ENCODE measurements at regions not wholly inside any gene's neighbourhood (a gene's known extent, or its start where the extent isn't known, plus 50 kb on each side); places are given as distances from the start of the nearest gene placed in this dataset.

- no peak overlapping the region for H3K27ac Mint-ChIP-seq
- no peaks in the 10 kb centered on the region for H3K27me3 Mint-ChIP-seq (ENCODE audit: low read depth in 3 of 3)
- DNase-seq = no peak
- no peaks in the 10 kb centered on the region for H3K9me3 Mint-ChIP-seq
- H3K4me3 Mint-ChIP-seq = no peak overlapping the region
- H3K36me3 Mint-ChIP-seq = peaks cover 0 to 5% (median 0%) of the 10 kb centered on the region in 3 donors
- H3K4me1 Mint-ChIP-seq = peaks cover 7 to 34% of the 10 kb centered on the region in 2 donors
Measured at GRCh38 chr2:37556256-37556655, 115.2 kb downstream of the CDC42EP3 start.

DNA sequence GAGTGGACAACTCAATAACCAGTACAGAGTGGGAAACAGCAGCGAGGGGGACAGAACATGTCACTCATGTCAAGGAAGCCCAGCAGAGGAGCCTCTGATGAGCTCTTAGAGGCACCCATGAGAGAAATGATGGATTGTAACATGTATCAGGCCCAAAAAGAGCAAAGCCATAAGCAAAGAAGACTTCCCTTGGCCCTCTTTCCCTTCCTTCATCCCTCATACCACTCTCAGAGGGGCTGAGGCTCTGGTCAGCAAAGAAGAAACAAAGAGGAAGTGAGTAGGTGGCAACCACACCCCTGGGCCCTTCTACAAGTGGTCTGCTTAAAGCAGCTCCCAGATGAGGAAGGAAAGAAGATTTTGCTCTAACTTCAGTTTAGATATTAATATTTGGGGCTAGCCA, 112.8 kb downstream of the CDC42EP3 start:
- Mint-ChIP-seq H3K27ac (peak overlapping the region; percentile 68 to 88 (median 76)), H3K4me1 (peaks cover 11 to 40% of the 10 kb centered on the region in 2 donors), H3K4me3 (peak overlapping the region; percentile 56 to 73 (median 70)), H3K9me3 (no peaks in the 10 kb centered on the region), H3K27me3 (ENCODE audit: low read depth in 3 of 3) (no peaks in the 10 kb centered on the region), H3K36me3 (peaks cover 0 to 5% (median 0%) of the 10 kb centered on the region in 3 donors)
- DNase-seq = peak in 2 of 3 donors; percentile 7 to 17

DNA sequence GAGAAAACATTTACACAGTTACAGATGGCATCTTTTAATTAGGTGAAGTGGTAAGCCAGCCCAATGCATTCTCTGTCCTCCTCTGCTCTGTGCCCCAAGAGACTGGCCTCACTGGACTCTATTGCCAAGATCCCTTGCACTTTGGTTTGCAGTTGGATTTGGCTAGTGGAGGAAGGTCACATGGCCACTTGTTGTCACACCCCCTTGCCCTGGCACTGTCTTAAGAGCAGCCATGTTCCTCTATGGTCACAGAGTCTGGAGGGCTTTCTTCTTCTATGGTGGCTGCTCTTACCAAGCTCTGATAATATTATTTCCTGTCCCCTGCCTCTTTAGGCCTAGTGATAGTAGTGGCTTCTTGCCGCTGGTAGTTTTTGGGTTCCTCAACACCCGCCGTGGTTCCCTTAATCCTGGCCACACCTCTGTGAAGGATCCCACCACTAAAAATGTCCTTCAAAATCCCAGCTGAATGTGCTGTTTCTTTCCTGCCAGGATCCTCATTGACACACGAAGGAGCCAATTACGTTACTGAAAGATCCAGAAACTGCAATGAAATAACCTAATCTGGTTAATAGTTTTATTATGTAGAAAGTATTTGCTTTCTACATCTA, 111.1 kb downstream of the CDC42EP3 start:
- peak overlapping the region in 3 of 6 donors; percentile 20 to 70 (median 69) for H3K27ac Mint-ChIP-seq
- H3K9me3 Mint-ChIP-seq = no peaks in the 10 kb centered on the region
- no peak for DNase-seq
- peaks cover 0 to 5% (median 0%) of the 10 kb centered on the region in 3 donors for H3K36me3 Mint-ChIP-seq
- peak overlapping the region in 2 of 5 donors; percentile 14 to 48 for H3K4me3 Mint-ChIP-seq
- H3K27me3 Mint-ChIP-seq (ENCODE audit: low read depth in 3 of 3) = no peaks in the 10 kb centered on the region
- H3K4me1 Mint-ChIP-seq = peaks cover 11 to 40% of the 10 kb centered on the region in 2 donors

DNA sequence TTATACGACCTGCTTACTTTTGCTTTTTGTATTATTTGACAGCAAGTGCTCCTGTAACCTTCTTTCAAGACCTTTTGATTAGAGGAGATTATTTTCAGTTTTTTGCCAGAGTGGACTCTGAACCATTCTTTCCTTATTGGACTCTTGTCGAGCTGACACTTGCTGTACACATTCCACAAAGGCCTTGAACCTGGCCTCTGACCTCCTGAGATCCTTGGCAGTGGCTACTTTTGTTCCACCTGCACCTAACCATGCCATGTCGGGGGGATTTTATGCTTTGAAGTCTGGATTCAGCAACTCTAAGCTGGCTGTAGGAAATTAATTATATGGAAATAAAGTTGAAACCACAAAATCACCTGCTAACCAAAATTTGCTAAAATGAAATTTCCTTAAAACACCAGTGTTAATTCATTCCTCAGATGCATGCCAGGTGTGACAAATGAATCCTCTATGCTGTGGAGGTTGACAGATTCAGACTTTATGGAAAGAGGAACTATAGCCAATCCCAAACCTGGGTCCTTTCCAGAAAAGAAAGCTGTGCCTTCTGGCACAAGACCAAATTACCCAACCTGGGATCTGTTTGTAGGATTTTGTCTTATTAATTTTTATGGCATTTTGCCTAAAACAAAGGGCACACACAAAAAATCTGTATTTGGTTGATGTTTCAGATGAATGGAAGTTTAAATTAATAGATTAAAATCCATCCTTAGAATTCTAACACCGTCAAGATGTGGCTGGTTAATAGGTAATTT, 110.4 kb downstream of the CDC42EP3 start:
- Mint-ChIP-seq H3K36me3 (peaks cover 0 to 5% (median 0%) of the 10 kb centered on the region in 3 donors), H3K4me3 (peak overlapping the region in 2 of 5 donors; percentile 14 to 15), H3K4me1 (peaks cover 11 to 40% of the 10 kb centered on the region in 2 donors), H3K27me3 (ENCODE audit: low read depth in 3 of 3) (no peaks in the 10 kb centered on the region), H3K27ac (no peak overlapping the region), H3K9me3 (no peaks in the 10 kb centered on the region)
- no peak for DNase-seq

DNA sequence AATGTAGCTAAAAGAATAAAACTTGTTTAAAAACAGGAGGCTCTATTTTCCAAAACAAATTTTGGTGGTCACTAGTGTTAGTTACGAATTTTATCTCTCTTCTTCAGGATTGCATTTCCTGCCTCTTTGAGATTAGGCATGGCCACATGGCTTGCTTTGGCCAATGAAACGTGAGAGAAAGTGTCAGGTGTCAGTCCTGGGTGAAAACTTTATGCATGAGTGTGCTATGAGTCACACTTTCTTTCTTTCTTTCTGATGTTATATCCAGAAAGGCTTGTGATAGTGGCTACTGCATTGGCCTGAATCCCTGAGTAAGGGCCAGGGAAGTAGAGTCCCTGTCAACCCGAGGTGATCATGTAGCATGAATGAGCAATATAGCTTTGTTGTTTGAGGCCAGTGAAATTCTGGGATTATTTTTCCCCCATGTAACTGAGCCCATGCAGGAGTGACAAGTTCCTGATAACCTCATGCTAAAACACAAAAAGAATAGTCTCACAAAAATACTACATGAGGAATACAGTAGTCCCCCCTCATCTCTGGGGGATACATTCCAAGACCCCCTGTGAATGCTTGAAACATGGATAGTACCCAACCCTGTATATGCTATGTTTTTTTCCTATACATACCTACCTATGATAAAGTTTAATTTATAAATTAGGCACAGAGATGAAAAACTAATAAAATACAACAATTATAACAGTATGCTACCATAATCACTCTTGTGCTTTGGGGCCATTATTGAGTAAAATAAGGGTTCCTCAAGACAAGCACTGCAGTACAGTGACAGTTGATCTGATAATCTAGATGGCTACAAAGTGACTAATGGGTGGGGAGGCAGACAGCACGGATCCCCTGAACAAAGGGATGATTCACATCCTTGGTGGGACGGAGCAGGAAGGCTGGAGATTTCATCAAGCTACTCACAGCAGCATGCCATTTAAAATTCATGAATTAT, 109.5 kb downstream of the CDC42EP3 start:
- Mint-ChIP-seq H3K27ac (peak overlapping the region in 1 of 6 donors; percentile 69), H3K27me3 (ENCODE audit: low read depth in 3 of 3) (no peaks in the 10 kb centered on the region), H3K36me3 (peaks cover 0 to 5% (median 0%) of the 10 kb centered on the region in 3 donors), H3K4me3 (peak overlapping the region in 1 of 5 donors; percentile 10), H3K4me1 (peaks cover 15 to 40% of the 10 kb centered on the region in 2 donors), H3K9me3 (peaks cover 0 to 4% (median 0%) of the 10 kb centered on the region in 6 donors)
- DNase-seq = no peak

DNA sequence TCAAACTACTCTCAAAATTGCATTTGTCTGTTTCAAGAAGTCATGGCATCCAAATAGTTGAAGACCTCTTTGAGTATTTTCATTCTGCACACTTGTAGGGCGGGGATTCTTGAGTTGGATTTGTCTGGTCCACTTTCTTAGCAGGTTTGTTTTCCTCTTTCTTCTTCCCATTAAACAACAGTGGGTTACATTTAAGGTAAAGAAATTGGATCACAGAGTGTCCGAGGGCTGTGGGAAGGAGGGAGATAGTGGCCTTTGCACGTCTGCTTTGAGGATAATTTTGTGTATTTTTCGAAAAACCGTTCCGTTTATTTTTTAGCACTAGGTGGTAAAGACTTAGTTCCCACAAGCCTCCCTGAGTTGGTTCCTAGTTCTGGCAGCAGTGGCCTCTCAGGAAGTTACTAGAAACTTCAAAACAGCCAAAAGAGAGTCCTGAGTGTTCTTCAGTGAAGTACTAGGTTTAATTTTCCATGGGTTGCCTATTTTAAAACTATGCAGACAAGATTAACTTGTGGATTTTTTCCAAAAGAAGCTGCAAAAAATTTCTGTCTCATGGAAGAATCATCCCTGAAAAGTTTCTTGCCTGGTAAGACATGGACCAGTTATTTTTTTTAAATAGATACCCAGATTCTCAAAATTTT, 107.9 kb downstream of the CDC42EP3 start:
- peaks cover 0 to 5% (median 0%) of the 10 kb centered on the region in 3 donors for H3K36me3 Mint-ChIP-seq

GRCh38 chr2:37564356-37564755, 107.1 kb downstream of the CDC42EP3 start:
- H3K4me3 Mint-ChIP-seq = no peak overlapping the region

More for the DNA sequence above, 107.9 kb downstream of the CDC42EP3 start:
- Mint-ChIP-seq H3K4me1 (peaks cover 31 to 35% of the 10 kb centered on the region in 2 donors), H3K4me3 (no peak overlapping the region), H3K27ac (no peak overlapping the region), H3K9me3 (peaks cover 0 to 4% (median 0%) of the 10 kb centered on the region in 6 donors), H3K27me3 (ENCODE audit: low read depth in 3 of 3) (no peaks in the 10 kb centered on the region)
- no peak for DNase-seq

DNA sequence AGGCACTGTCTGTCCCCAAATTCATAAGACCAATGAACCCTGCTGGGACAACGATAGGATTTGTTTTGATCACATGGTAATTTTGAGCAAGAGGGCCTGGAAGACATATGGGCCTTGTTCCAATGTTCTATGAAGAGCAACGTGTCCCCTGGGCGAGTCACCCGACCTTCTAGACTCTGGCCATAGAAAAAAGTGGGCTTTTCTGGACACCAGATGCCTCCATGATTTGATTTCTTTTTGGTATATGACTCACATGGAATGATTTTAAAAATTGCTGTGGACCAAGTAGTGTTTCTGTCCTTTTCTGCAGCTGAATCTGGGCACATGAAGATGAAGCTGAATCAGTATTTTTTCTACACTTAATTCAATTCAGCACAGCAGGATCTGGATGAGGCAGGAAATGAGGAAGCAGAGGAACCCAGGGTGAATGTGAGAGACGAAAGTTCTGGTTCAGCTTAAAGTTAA, 104.9 kb downstream of the CDC42EP3 start:
- Mint-ChIP-seq H3K36me3 (no peaks in the 10 kb centered on the region), H3K27ac (peak overlapping the region in 1 of 6 donors; percentile 52), H3K4me3 (no peak overlapping the region), H3K4me1 (peaks cover 24 to 43% of the 10 kb centered on the region in 2 donors), H3K9me3 (peaks cover 0 to 4% (median 0%) of the 10 kb centered on the region in 6 donors), H3K27me3 (ENCODE audit: low read depth in 3 of 3) (no peaks in the 10 kb centered on the region)
- no peak for DNase-seq

More at GRCh38 chr2:37564356-37564755, 107.1 kb downstream of the CDC42EP3 start:
- no peak for DNase-seq
- Mint-ChIP-seq H3K36me3 (peaks cover 0 to 5% (median 0%) of the 10 kb centered on the region in 3 donors), H3K4me1 (peaks cover 37 to 40% of the 10 kb centered on the region in 2 donors), H3K9me3 (peaks cover 0 to 4% (median 0%) of the 10 kb centered on the region in 6 donors), H3K27ac (no peak overlapping the region), H3K27me3 (ENCODE audit: low read depth in 3 of 3) (no peaks in the 10 kb centered on the region)

- Mint-ChIP-seq H3K9me3 (peaks cover 0 to 4% (median 0%) of the 10 kb centered on the region in 6 donors), H3K36me3 (no peaks in the 10 kb centered on the region), H3K27ac (peak overlapping the region; percentile 37 to 82 (median 56)), H3K4me1 (peaks cover 26 to 45% of the 10 kb centered on the region in 2 donors), H3K27me3 (ENCODE audit: low read depth in 3 of 3) (no peaks in the 10 kb centered on the region), H3K4me3 (peak overlapping the region in 4 of 5 donors; percentile 2 to 56 (median 18))
- DNase-seq = peak in 1 of 3 donors; percentile 36
Measured at GRCh38 chr2:37568565-37568964, 102.9 kb downstream of the CDC42EP3 start.

- Mint-ChIP-seq H3K9me3 (peaks cover 0 to 6% (median 0%) of the 10 kb centered on the region in 6 donors), H3K4me3 (peak overlapping the region in 2 of 5 donors; percentile 2 to 56), H3K27ac (peak overlapping the region in 3 of 6 donors; percentile 11 to 81 (median 43)), H3K4me1 (peaks cover 31 to 52% of the 10 kb centered on the region in 2 donors), H3K27me3 (ENCODE audit: low read depth in 3 of 3) (no peaks in the 10 kb centered on the region), H3K36me3 (peaks cover 0 to 4% (median 0%) of the 10 kb centered on the region in 3 donors)
- DNase-seq = no peak
Measured at GRCh38 chr2:37569131-37569823, 102.2 kb downstream of the CDC42EP3 start.

DNA sequence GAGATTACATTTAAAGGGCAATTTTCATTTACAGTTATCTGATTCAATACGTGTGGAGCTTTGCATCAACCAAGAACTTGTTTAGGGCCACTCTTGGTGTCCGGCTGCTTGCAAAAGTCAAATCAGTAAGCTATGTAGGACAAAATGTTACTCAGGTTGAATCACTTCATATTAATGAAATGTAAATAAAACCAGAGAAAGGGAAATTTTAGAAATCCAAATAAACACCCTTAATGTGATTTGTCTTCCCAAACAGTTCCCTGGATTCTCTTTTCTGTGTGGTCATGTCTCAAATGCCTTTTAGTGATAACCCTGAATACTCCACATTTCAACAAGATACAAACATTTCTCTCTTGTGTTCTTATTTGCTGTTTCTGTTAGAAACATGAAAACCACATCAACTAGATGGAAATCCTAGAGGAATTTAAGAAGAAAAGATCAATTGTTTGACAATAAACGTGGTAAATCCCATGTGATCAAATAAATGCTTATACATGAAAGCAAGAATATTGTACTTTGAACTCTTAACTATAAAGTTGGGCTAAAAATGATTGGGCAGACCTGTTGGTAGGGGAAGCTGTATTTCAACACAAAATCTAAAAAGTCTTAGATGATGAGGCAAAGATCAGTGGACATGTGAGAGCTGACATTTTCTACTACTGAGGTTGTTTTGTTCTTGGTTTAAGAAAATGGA, 101.3 kb downstream of the CDC42EP3 start:
- peaks cover 32 to 55% of the 10 kb centered on the region in 2 donors for H3K4me1 Mint-ChIP-seq
- no peak for DNase-seq
- no peaks in the 10 kb centered on the region for H3K27me3 Mint-ChIP-seq (ENCODE audit: low read depth in 3 of 3)
- peaks cover 0 to 6% (median 0%) of the 10 kb centered on the region in 6 donors for H3K9me3 Mint-ChIP-seq
- H3K36me3 Mint-ChIP-seq = peaks cover 0 to 4% (median 0%) of the 10 kb centered on the region in 3 donors
- no peak overlapping the region for H3K4me3 Mint-ChIP-seq
- no peak overlapping the region for H3K27ac Mint-ChIP-seq
